ENCODE measurements at regions not wholly inside any gene's neighbourhood (a gene's known extent, or its start where the extent isn't known, plus 50 kb on each side); places are given as distances from the start of the nearest gene placed in this dataset.
"Not testable (repeated sequence)": the region's sequence is repeated elsewhere in the genome, so short reads cannot be mapped to it uniquely, and the experiment has no call there.

- H3K36me3 ChIP-seq, result no peaks in the 10 kb centered on the region
- no peak for TF ChIP-seq CTCF (IDR thresholded peaks at IDR 0.05)
- no peak for DNase-seq
- no peaks in the 10 kb centered on the region for H3K4me1 ChIP-seq
- no peak for ATAC-seq
- H3K27ac ChIP-seq, result no peak overlapping the region
- peaks cover 0 to 4% (median 0%) of the 10 kb centered on the region in 12 donors for H3K9me3 ChIP-seq
- H3K4me3 ChIP-seq, result no peak overlapping the region
- WGBS, 4 donors, result 76 to 84% (median 82%) methylated on average over 1 of the region's 1 CpG
- intact Hi-C loops (cut with DNase I), result no loop called here
- H3K27me3 ChIP-seq, result no peaks in the 10 kb centered on the region
Measured at GRCh38 chr4:176618138-176618537, 174.6 kb downstream of the VEGFC start.

- Histone ChIP-seq H3K9me3 (peaks cover 0 to 4% (median 0%) of the 10 kb centered on the region in 12 donors), H3K36me3 (no peaks in the 10 kb centered on the region), H3K4me3 (no peak overlapping the region), H3K4me1 (no peaks in the 10 kb centered on the region), H3K27ac (no peak overlapping the region), H3K27me3 (no peaks in the 10 kb centered on the region)
- intact Hi-C loops (cut with DNase I), result no loop called here
- ATAC-seq, result no peak
- DNase-seq, result no peak
- 89 to 100% (median 96%) methylated on average over 2 of the region's 2 CpGs for WGBS, 4 donors
- no peak for TF ChIP-seq POLR2A (IDR thresholded peaks at IDR 0.05)
- TF ChIP-seq CTCF (IDR thresholded peaks at IDR 0.05), result no peak
Measured at GRCh38 chr4:176619430-176619829, 173.3 kb downstream of the VEGFC start.

- Histone ChIP-seq H3K27me3 (no peaks in the 10 kb centered on the region), H3K36me3 (no peaks in the 10 kb centered on the region), H3K4me1 (no peaks in the 10 kb centered on the region), H3K9me3 (no peaks in the 10 kb centered on the region), H3K27ac (no peak overlapping the region), H3K4me3 (no peak overlapping the region)
- intact Hi-C loops (cut with DNase I), result no loop called here
- WGBS, 4 donors, result 58 to 62% (median 60%) methylated on average over 2 of the region's 2 CpGs
- TF ChIP-seq CTCF (IDR thresholded peaks at IDR 0.05) (no peak), POLR2A (IDR thresholded peaks at IDR 0.05) (no peak)
- DNase-seq (no peak), ATAC-seq (no peak)
Measured at GRCh38 chr4:176622251-176622948, 170.3 kb downstream of the VEGFC start.

- ATAC-seq; intact Hi-C loops (cut with DNase I); H3K4me3 ChIP-seq; H3K27ac ChIP-seq; H3K9me3 ChIP-seq; H3K36me3 ChIP-seq; H3K27me3 ChIP-seq; H3K4me1 ChIP-seq: not testable (repeated sequence)
- DNase-seq, result peak in 1 of 5 donors; percentile 55
- WGBS, 4 donors, result 90 to 97% (median 96%) methylated on average over 7 to 37 of the region's 37 CpGs
Measured at GRCh38 chr4:176624983-176625610, 167.6 kb downstream of the VEGFC start.
